Lung (tissue), 11 donors: ENCODE measurements at regions not wholly inside any gene's neighbourhood (a gene's known extent, or its start where the extent isn't known, plus 50 kb on each side); places are given as distances from the start of the nearest gene placed in this dataset.
A peak's percentile ranks its signal among the peaks of the same experiment; 100 is the strongest.

Experiments used
- ATAC-seq: fragments of 200-7000 bp; cut with Tn5 transposase; one replicate; pipeline ENCODE4 v1.9.1; 2020; ENCODE audit warnings: moderate number of reproducible peaks; ENCODE audit not compliant: insufficient read depth, low FRiP score
- DNase-seq, 3 donors: peaks; one replicate each; pipeline ENCODE4 v3.0.0-alpha.2; 2013 to 2017
- H3K27ac ChIP-seq, 2 donors: one replicate each; pipeline ENCODE4 v1.5.1; 2013; ENCODE audit warnings: mild to moderate bottlenecking in 2 of 2, moderate library complexity in 2 of 2, control low read depth in 1 of 2, inconsistent platforms in 1 of 2, low read depth in 1 of 2, low read length in 1 of 2
- H3K27me3 ChIP-seq, 3 donors: one replicate each; pipeline ENCODE4 v1.5.1; 2013; ENCODE audit warnings: low read length in 2 of 3; ENCODE audit not compliant: control insufficient read depth in 3 of 3, insufficient read depth in 3 of 3
- H3K36me3 ChIP-seq, 4 donors: one replicate each; pipeline ENCODE4 v1.5.1; 2013; ENCODE audit warnings: low read length in 4 of 4, mild to moderate bottlenecking in 1 of 4, moderate library complexity in 1 of 4; ENCODE audit not compliant: control insufficient read depth in 4 of 4, insufficient read depth in 4 of 4
- H3K4me1 ChIP-seq, 5 donors: one replicate each; pipeline ENCODE4 v1.5.1; 2013; ENCODE audit warnings: low read length in 5 of 5, mild to moderate bottlenecking in 2 of 5, moderate library complexity in 1 of 5; ENCODE audit not compliant: control insufficient read depth in 5 of 5, insufficient read depth in 5 of 5
- H3K4me3 ChIP-seq: one replicate; pipeline ENCODE4 v1.5.1; 2013; ENCODE audit warnings: mild to moderate bottlenecking, control low read depth, moderate library complexity
- H3K9ac ChIP-seq, 2 donors: one replicate each; pipeline ENCODE4 v1.5.1; 2013; ENCODE audit warnings: low read length in 2 of 2, control low read depth in 1 of 2; ENCODE audit not compliant: insufficient read depth in 1 of 2
- H3K9me3 ChIP-seq, 4 donors: one replicate each; pipeline ENCODE4 v1.5.1; 2013; ENCODE audit warnings: low read length in 3 of 4, mild to moderate bottlenecking in 1 of 4, moderate library complexity in 1 of 4; ENCODE audit not compliant: control insufficient read depth in 4 of 4, insufficient read depth in 3 of 4
- whole genome bisulfite sequencing, 2 donors: extraction: QIAGEN DNeasy Blood & Tissue Kit; methylation state at CpG; one replicate each; pipeline ENCODE4 v1.1.7; 2013; 5-methylcytosine and 5-hydroxymethylcytosine counted together
- TF ChIP-seq, protein P1 (sequence below): IDR thresholded peaks from 2 replicates; pipeline ENCODE4 v1.5.1; 2012; ENCODE audit warnings: mild to moderate bottlenecking; ENCODE audit errors: control extremely low read depth, extremely low read depth
- donor health status: control.
- donor health status: control.
- donor health status: Bipolar disorder and iron deficiency.
- donor health status: healthy.
- donor health status: DM: yes; HTN: yes; CAD: no.

DNA sequence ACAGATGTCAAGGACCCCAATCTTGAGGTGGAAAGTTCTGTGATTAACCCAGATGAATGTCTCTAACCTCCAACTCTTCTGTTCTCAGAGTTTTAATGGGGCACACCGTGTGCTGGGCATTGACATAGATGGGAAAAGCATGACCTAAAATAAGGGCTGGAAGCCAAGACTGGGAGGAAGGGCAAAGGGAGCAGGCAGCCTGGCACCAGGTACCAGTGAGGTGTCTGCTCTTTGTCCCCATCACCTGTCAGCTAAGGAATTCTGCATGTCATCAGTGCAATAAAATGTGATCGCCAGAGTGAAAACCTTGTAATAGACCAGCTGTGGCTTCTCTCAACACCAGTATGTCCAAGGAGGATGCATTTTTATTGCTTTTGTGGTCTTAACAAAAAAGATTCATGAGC, 143.5 kb upstream of the TPM1 start:
- Histone ChIP-seq H3K9me3 (no peaks in the 10 kb centered on the region), H3K36me3 (no peaks in the 10 kb centered on the region), H3K9ac (no peak overlapping the region), H3K4me1 (peaks cover 0 to 19% (median 7%) of the 10 kb centered on the region in 5 donors), H3K27me3 (no peaks in the 10 kb centered on the region), H3K27ac (peak overlapping the region in 1 of 2 donors; percentile 91), H3K4me3 (no peak overlapping the region)
- DNase-seq (no peak), ATAC-seq (no peak)
- 64 to 76% methylated on average over 2 of the region's 2 CpGs for WGBS, 2 donors
- TF ChIP-seq, protein P1, sequence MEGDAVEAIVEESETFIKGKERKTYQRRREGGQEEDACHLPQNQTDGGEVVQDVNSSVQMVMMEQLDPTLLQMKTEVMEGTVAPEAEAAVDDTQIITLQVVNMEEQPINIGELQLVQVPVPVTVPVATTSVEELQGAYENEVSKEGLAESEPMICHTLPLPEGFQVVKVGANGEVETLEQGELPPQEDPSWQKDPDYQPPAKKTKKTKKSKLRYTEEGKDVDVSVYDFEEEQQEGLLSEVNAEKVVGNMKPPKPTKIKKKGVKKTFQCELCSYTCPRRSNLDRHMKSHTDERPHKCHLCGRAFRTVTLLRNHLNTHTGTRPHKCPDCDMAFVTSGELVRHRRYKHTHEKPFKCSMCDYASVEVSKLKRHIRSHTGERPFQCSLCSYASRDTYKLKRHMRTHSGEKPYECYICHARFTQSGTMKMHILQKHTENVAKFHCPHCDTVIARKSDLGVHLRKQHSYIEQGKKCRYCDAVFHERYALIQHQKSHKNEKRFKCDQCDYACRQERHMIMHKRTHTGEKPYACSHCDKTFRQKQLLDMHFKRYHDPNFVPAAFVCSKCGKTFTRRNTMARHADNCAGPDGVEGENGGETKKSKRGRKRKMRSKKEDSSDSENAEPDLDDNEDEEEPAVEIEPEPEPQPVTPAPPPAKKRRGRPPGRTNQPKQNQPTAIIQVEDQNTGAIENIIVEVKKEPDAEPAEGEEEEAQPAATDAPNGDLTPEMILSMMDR: no peak

- TF ChIP-seq, protein P1: no peak
- peak overlapping the region in 1 of 2 donors; percentile 90 for H3K27ac ChIP-seq
- no peaks in the 10 kb centered on the region for H3K36me3 ChIP-seq
- no peak for ATAC-seq
- H3K4me1 ChIP-seq: peaks cover 0 to 19% (median 7%) of the 10 kb centered on the region in 5 donors
- DNase-seq: no peak
- no peaks in the 10 kb centered on the region for H3K27me3 ChIP-seq
- no peak overlapping the region for H3K4me3 ChIP-seq
- no peak overlapping the region for H3K9ac ChIP-seq
- H3K9me3 ChIP-seq: no peaks in the 10 kb centered on the region
- 69 to 75% methylated on average over 11 of the region's 11 CpGs for WGBS, 2 donors
Measured at GRCh38 chr15:62900071-62900802, 142.3 kb upstream of the TPM1 start.

DNA sequence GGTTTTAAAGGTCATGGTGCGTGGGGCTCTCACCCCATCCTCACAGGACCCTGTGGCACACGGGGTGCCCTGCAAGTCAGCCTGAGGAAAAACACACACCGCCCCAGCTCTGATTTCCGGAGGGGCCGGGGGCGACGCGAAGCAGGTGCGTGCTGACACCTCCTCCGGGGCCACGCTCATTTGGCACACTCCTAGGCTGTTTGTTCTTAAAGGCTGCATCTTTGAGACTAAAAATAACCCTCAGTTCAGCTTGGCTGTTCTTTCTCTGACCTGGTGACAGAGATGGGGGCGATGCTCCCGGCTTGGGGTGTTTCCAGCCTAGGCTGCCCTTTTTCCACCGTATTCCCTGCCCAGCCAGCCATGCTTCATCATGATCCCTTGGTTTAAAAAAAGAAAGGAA, 141.5 kb upstream of the TPM1 start:
- ATAC-seq (no peak), DNase-seq (no peak)
- TF ChIP-seq, protein P1: no peak
- Histone ChIP-seq H3K9me3 (no peaks in the 10 kb centered on the region), H3K9ac (no peak overlapping the region), H3K36me3 (no peaks in the 10 kb centered on the region), H3K4me1 (peaks cover 0 to 15% (median 5%) of the 10 kb centered on the region in 5 donors), H3K4me3 (no peak overlapping the region), H3K27me3 (no peaks in the 10 kb centered on the region), H3K27ac (peak overlapping the region in 1 of 2 donors; percentile 89)
- 87 to 95% methylated on average over 14 of the region's 14 CpGs for WGBS, 2 donors
